Neural progenitor cell (in vitro differentiated cells): ENCODE measurements at regions not wholly inside any gene's neighbourhood (a gene's known extent, or its start where the extent isn't known, plus 50 kb on each side); places are given as distances from the start of the nearest gene placed in this dataset.

Source experiments
- CTCF ChIP-seq: fragments of 200-600 bp; sonication (generic); IDR thresholded peaks from 2 replicates; pipeline ENCODE4 v1.5.1; 2017; ENCODE audit warnings: antibody characterized with exemption, mild to moderate bottlenecking
- EZH2 ChIP-seq: fragments of 200-600 bp; sonication (generic); IDR thresholded peaks from 2 replicates; pipeline ENCODE4 v1.6.1; 2017; ENCODE audit warnings: antibody characterized with exemption, mild to moderate bottlenecking, moderate library complexity

GRCh38 chr9:93891050-93891449 is 64.1 kb downstream of the BARX1 start:
- TF ChIP-seq EZH2 (no peak), CTCF (no peak)
